ENCODE measurements at regions not wholly inside any gene's neighbourhood (a gene's known extent, or its start where the extent isn't known, plus 50 kb on each side); places are given as distances from the start of the nearest gene placed in this dataset.

DNA sequence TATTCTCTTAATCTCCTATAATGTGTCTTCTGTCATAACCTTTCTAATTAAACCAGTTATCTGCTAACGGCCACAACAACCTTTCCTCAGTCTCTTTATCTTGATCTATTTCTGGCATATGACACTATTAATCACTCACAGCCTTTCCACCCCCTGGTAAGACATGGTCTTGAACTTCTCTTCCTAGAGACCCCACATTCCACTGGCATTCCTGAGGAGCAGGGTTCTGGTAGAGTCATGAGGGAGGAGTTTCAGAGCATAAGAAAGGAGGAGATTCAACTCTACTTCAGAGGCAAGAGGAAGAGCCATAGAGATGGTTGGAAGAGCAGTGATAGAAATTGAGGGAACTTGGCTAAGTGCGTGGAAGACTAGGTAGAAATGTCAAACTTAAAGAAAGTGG is 325.6 kb downstream of the BLID start:
- TF ChIP-seq, protein P1, sequence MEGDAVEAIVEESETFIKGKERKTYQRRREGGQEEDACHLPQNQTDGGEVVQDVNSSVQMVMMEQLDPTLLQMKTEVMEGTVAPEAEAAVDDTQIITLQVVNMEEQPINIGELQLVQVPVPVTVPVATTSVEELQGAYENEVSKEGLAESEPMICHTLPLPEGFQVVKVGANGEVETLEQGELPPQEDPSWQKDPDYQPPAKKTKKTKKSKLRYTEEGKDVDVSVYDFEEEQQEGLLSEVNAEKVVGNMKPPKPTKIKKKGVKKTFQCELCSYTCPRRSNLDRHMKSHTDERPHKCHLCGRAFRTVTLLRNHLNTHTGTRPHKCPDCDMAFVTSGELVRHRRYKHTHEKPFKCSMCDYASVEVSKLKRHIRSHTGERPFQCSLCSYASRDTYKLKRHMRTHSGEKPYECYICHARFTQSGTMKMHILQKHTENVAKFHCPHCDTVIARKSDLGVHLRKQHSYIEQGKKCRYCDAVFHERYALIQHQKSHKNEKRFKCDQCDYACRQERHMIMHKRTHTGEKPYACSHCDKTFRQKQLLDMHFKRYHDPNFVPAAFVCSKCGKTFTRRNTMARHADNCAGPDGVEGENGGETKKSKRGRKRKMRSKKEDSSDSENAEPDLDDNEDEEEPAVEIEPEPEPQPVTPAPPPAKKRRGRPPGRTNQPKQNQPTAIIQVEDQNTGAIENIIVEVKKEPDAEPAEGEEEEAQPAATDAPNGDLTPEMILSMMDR (IDR thresholded peaks at IDR 0.05; ENCODE audit: poor library complexity, severe bottlenecking) = no peak
- TF ChIP-seq EZH2 (IDR thresholded peaks at IDR 0.05; ENCODE audit: borderline replicate concordance, insufficient read depth, low read length, poor library complexity, severe bottlenecking) (no peak), RAD21 (conservative IDR thresholded peaks at IDR 0.05) (no peak), MXI1 (conservative IDR thresholded peaks at IDR 0.05; ENCODE audit: poor library complexity, severe bottlenecking) (no peak), EP300 (conservative IDR thresholded peaks at IDR 0.05; ENCODE audit: poor library complexity, severe bottlenecking) (no peak), TAF1 (IDR thresholded peaks at IDR 0.05; ENCODE audit: low read depth) (no peak)

All from neural cell (in vitro differentiated cells).